ENCODE measurements at regions not wholly inside any gene's neighbourhood (a gene's known extent, or its start where the extent isn't known, plus 50 kb on each side); places are given as distances from the start of the nearest gene placed in this dataset.

- no peak for TF ChIP-seq CTCF (IDR thresholded peaks at IDR 0.05; ENCODE audit: insufficient read depth, low read length, poor library complexity, severe bottlenecking)
- Histone ChIP-seq H3K4me3 (ENCODE audit: low read depth, low read length) (no peak overlapping the region), H3K36me3 (ENCODE audit: control insufficient read depth, insufficient read depth, low read length) (no peaks in the 10 kb centered on the region), H3K27me3 (ENCODE audit: control insufficient read depth, insufficient read depth, low read length) (no peaks in the 10 kb centered on the region)
- DNase-seq (ENCODE audit: low read depth) = no peak
Measured at GRCh38 chr2:120956486-120957156, 221.0 kb downstream of the GLI2 start.

- Histone ChIP-seq H3K36me3 (ENCODE audit: control insufficient read depth, insufficient read depth, low read length) (no peaks in the 10 kb centered on the region), H3K4me3 (ENCODE audit: low read depth, low read length) (no peak overlapping the region), H3K27me3 (ENCODE audit: control insufficient read depth, insufficient read depth, low read length) (no peaks in the 10 kb centered on the region)
- DNase-seq (ENCODE audit: low read depth) = no peak
- TF ChIP-seq CTCF (IDR thresholded peaks at IDR 0.05; ENCODE audit: insufficient read depth, low read length, poor library complexity, severe bottlenecking) = no peak
Measured at GRCh38 chr2:120957905-120958304, 222.2 kb downstream of the GLI2 start.

- H3K36me3 ChIP-seq (ENCODE audit: control insufficient read depth, insufficient read depth, low read length) = no peaks in the 10 kb centered on the region
- no peak overlapping the region for H3K4me3 ChIP-seq (ENCODE audit: low read depth, low read length)
- DNase-seq (ENCODE audit: low read depth) = no peak
- no peaks in the 10 kb centered on the region for H3K27me3 ChIP-seq (ENCODE audit: control insufficient read depth, insufficient read depth, low read length)
- peak; percentile 5 for TF ChIP-seq CTCF (IDR thresholded peaks at IDR 0.05; ENCODE audit: insufficient read depth, low read length, poor library complexity, severe bottlenecking)
Measured at GRCh38 chr2:120958623-120959366, 223.1 kb downstream of the GLI2 start.

- Histone ChIP-seq H3K4me3 (ENCODE audit: low read depth, low read length) (no peak overlapping the region), H3K36me3 (ENCODE audit: control insufficient read depth, insufficient read depth, low read length) (no peaks in the 10 kb centered on the region), H3K27me3 (ENCODE audit: control insufficient read depth, insufficient read depth, low read length) (no peaks in the 10 kb centered on the region)
- DNase-seq (ENCODE audit: low read depth) = no peak
- TF ChIP-seq CTCF (IDR thresholded peaks at IDR 0.05; ENCODE audit: insufficient read depth, low read length, poor library complexity, severe bottlenecking) = no peak
Measured at GRCh38 chr2:120959426-120959825, 223.8 kb downstream of the GLI2 start.

- Histone ChIP-seq H3K36me3 (ENCODE audit: control insufficient read depth, insufficient read depth, low read length) (no peaks in the 10 kb centered on the region), H3K27me3 (ENCODE audit: control insufficient read depth, insufficient read depth, low read length) (no peaks in the 10 kb centered on the region), H3K4me3 (ENCODE audit: low read depth, low read length) (no peak overlapping the region)
- DNase-seq (ENCODE audit: low read depth) = no peak
- TF ChIP-seq CTCF (IDR thresholded peaks at IDR 0.05; ENCODE audit: insufficient read depth, low read length, poor library complexity, severe bottlenecking) = no peak
Measured at GRCh38 chr2:120960770-120961366, 225.2 kb downstream of the GLI2 start.

Data from kidney epithelial cell (primary cell).